ENCODE measurements at regions not wholly inside any gene's neighbourhood (a gene's known extent, or its start where the extent isn't known, plus 50 kb on each side); places are given as distances from the start of the nearest gene placed in this dataset.

- Mint-ChIP-seq H3K27me3 (no peaks in the 10 kb centered on the region), H3K36me3 (ENCODE audit: low read depth) (no peaks in the 10 kb centered on the region), H3K27ac (no peak overlapping the region), H3K9me3 (no peaks in the 10 kb centered on the region), H3K4me1 (no peaks in the 10 kb centered on the region), H3K4me3 (no peak overlapping the region)
- CTCF ChIA-PET: no interaction called here
- POLR2A ChIA-PET: no interaction called here
- no peak for DNase-seq
These were observed 161.1 kb downstream of the DLL1 start for GRCh38 chr6:170129691-170130171.

- Mint-ChIP-seq H3K27ac (no peak overlapping the region), H3K36me3 (ENCODE audit: low read depth) (no peaks in the 10 kb centered on the region)
- CTCF ChIA-PET: no interaction called here
These were observed 161.8 kb downstream of the DLL1 start for GRCh38 chr6:170128811-170129681.

GRCh38 chr6:170128346-170128745, 162.5 kb downstream of the DLL1 start:
- Mint-ChIP-seq H3K4me3 (no peak overlapping the region), H3K4me1 (no peaks in the 10 kb centered on the region), H3K27ac (no peak overlapping the region), H3K9me3 (no peaks in the 10 kb centered on the region), H3K36me3 (ENCODE audit: low read depth) (no peaks in the 10 kb centered on the region), H3K27me3 (no peaks in the 10 kb centered on the region)
- POLR2A ChIA-PET: no interaction called here
- DNase-seq: no peak
- CTCF ChIA-PET: interaction anchor here (0.6 kb wide), 1 partner anchor 201 kb away, joined by 3 read pairs; no protein-coding TSS in a partner anchor

More at GRCh38 chr6:170128811-170129681, 161.8 kb downstream of the DLL1 start:
- POLR2A ChIA-PET: no interaction called here
- no peaks in the 10 kb centered on the region for H3K4me1 Mint-ChIP-seq
- H3K9me3 Mint-ChIP-seq: no peaks in the 10 kb centered on the region
- no peaks in the 10 kb centered on the region for H3K27me3 Mint-ChIP-seq
- H3K4me3 Mint-ChIP-seq: no peak overlapping the region
- no peak for DNase-seq

- ChIA-PET POLR2A (no interaction called here), CTCF (no interaction called here)
- no peak for DNase-seq
- Mint-ChIP-seq H3K27ac (no peak overlapping the region), H3K27me3 (no peaks in the 10 kb centered on the region), H3K4me1 (no peaks in the 10 kb centered on the region), H3K9me3 (no peaks in the 10 kb centered on the region), H3K36me3 (ENCODE audit: low read depth) (no peaks in the 10 kb centered on the region), H3K4me3 (no peak overlapping the region)
These were observed 163.7 kb downstream of the DLL1 start for GRCh38 chr6:170127151-170127550.

GRCh38 chr6:170125456-170126300, 165.2 kb downstream of the DLL1 start:
- peaks cover 3% of the 10 kb centered on the region for H3K27me3 Mint-ChIP-seq
- no peak overlapping the region for H3K4me3 Mint-ChIP-seq
- ChIA-PET POLR2A (no interaction called here), CTCF (no interaction called here)
- H3K4me1 Mint-ChIP-seq: no peaks in the 10 kb centered on the region
- no peaks in the 10 kb centered on the region for H3K36me3 Mint-ChIP-seq (ENCODE audit: low read depth)
- peaks cover 7% of the 10 kb centered on the region for H3K9me3 Mint-ChIP-seq
- DNase-seq: no peak
- no peak overlapping the region for H3K27ac Mint-ChIP-seq

- H3K27ac Mint-ChIP-seq: no peak overlapping the region
- POLR2A ChIA-PET: no interaction called here
These were observed 166.0 kb downstream of the DLL1 start for GRCh38 chr6:170124836-170125235.

GRCh38 chr6:170124150-170124549, 166.7 kb downstream of the DLL1 start:
- Mint-ChIP-seq H3K27ac (no peak overlapping the region), H3K36me3 (ENCODE audit: low read depth) (peaks cover 3% of the 10 kb centered on the region), H3K27me3 (peaks cover 7% of the 10 kb centered on the region), H3K9me3 (peaks cover 22% of the 10 kb centered on the region), H3K4me3 (no peak overlapping the region), H3K4me1 (no peaks in the 10 kb centered on the region)
- DNase-seq: no peak
- ChIA-PET POLR2A (no interaction called here), CTCF (no interaction called here)

More at GRCh38 chr6:170124836-170125235, 166.0 kb downstream of the DLL1 start:
- Mint-ChIP-seq H3K27me3 (peaks cover 7% of the 10 kb centered on the region), H3K4me1 (no peaks in the 10 kb centered on the region), H3K36me3 (ENCODE audit: low read depth) (peaks cover 3% of the 10 kb centered on the region), H3K9me3 (peaks cover 15% of the 10 kb centered on the region), H3K4me3 (no peak overlapping the region)
- no peak for DNase-seq
- CTCF ChIA-PET: no interaction called here

GRCh38 chr6:170122651-170123050, 168.2 kb downstream of the DLL1 start:
- H3K4me1 Mint-ChIP-seq: no peaks in the 10 kb centered on the region
- ChIA-PET CTCF (interaction anchor here (0.6 kb wide), 1 partner anchor 40 kb away, joined by 3 read pairs; no protein-coding TSS in a partner anchor), POLR2A (no interaction called here)
- H3K4me3 Mint-ChIP-seq: no peak overlapping the region
- no peak for DNase-seq
- H3K36me3 Mint-ChIP-seq (ENCODE audit: low read depth): peaks cover 3% of the 10 kb centered on the region
- H3K27me3 Mint-ChIP-seq: peaks cover 9% of the 10 kb centered on the region
- H3K27ac Mint-ChIP-seq: no peak overlapping the region
- peaks cover 27% of the 10 kb centered on the region for H3K9me3 Mint-ChIP-seq

- peaks cover 27% of the 10 kb centered on the region for H3K9me3 Mint-ChIP-seq
- H3K4me3 Mint-ChIP-seq: no peak overlapping the region
- H3K4me1 Mint-ChIP-seq: no peaks in the 10 kb centered on the region
- POLR2A ChIA-PET: no interaction called here
- CTCF ChIA-PET: interaction anchor here (0.7 kb wide), 1 partner anchor 14 kb away, joined by 3 read pairs; no protein-coding TSS in a partner anchor
- DNase-seq: no peak
- H3K27ac Mint-ChIP-seq: no peak overlapping the region
- peaks cover 12% of the 10 kb centered on the region for H3K27me3 Mint-ChIP-seq
- H3K36me3 Mint-ChIP-seq (ENCODE audit: low read depth): peaks cover 3% of the 10 kb centered on the region
These were observed 173.5 kb downstream of the DLL1 start for GRCh38 chr6:170117111-170117972.

GRCh38 chr6:170116636-170117035, 174.2 kb downstream of the DLL1 start:
- peaks cover 3% of the 10 kb centered on the region for H3K36me3 Mint-ChIP-seq (ENCODE audit: low read depth)
- DNase-seq: no peak
- peaks cover 11% of the 10 kb centered on the region for H3K27me3 Mint-ChIP-seq
- no peak overlapping the region for H3K27ac Mint-ChIP-seq
- CTCF ChIA-PET: interaction anchor here (0.7 kb wide), 1 partner anchor 13 kb away, joined by 3 read pairs; no protein-coding TSS in a partner anchor
- peaks cover 25% of the 10 kb centered on the region for H3K9me3 Mint-ChIP-seq
- POLR2A ChIA-PET: no interaction called here
- H3K4me3 Mint-ChIP-seq: no peak overlapping the region
- H3K4me1 Mint-ChIP-seq: no peaks in the 10 kb centered on the region

- H3K9me3 Mint-ChIP-seq: peaks cover 15% of the 10 kb centered on the region
- ChIA-PET CTCF (no interaction called here), POLR2A (no interaction called here)
These were observed 175.7 kb downstream of the DLL1 start for GRCh38 chr6:170114956-170115855.

More at GRCh38 chr6:170114956-170115855, 175.7 kb downstream of the DLL1 start:
- no peak overlapping the region for H3K27ac Mint-ChIP-seq
- no peak overlapping the region for H3K4me3 Mint-ChIP-seq
- H3K36me3 Mint-ChIP-seq (ENCODE audit: low read depth): no peaks in the 10 kb centered on the region
- H3K27me3 Mint-ChIP-seq: peaks cover 5% of the 10 kb centered on the region
- DNase-seq: no peak
- H3K4me1 Mint-ChIP-seq: no peaks in the 10 kb centered on the region

Measured in activated CD4-positive, alpha-beta T cell treated with anti-CD3 and anti-CD28 coated beads, Interleukin-2, amount 10 ng/mL, durations not matched to agents 7 days and 5 days (primary cell).